Activated CD8-positive, alpha-beta memory T cell treated with anti-CD3 and anti-CD28 coated beads for 24 hours (primary cell): ENCODE measurements at regions not wholly inside any gene's neighbourhood (a gene's known extent, or its start where the extent isn't known, plus 50 kb on each side); places are given as distances from the start of the nearest gene placed in this dataset.

Experiments
- DNase-seq: peaks from one replicate; pipeline ENCODE4 v3.0.0-alpha.2; 2020

- peak; percentile 69 for DNase-seq
Measured at GRCh38 chr16:6643080-6643686, 689.5 kb upstream of the RBFOX1 start.

GRCh38 chr16:6642271-6642670, 690.4 kb upstream of the RBFOX1 start:
- no peak for DNase-seq

GRCh38 chr16:6641091-6641490, 691.6 kb upstream of the RBFOX1 start:
- DNase-seq, result no peak

GRCh38 chr16:6636457-6636856, 696.2 kb upstream of the RBFOX1 start:
- DNase-seq, result no peak

- no peak for DNase-seq
Measured at GRCh38 chr16:6634151-6634550, 698.5 kb upstream of the RBFOX1 start.

GRCh38 chr16:6633456-6633855, 699.2 kb upstream of the RBFOX1 start:
- DNase-seq, result no peak

- DNase-seq, result no peak
Measured at GRCh38 chr16:6629110-6629509, 703.5 kb upstream of the RBFOX1 start.

GRCh38 chr16:6625606-6626005, 707.0 kb upstream of the RBFOX1 start:
- no peak for DNase-seq

- DNase-seq, result no peak
Measured at GRCh38 chr16:6618874-6619273, 713.8 kb upstream of the RBFOX1 start.

GRCh38 chr16:6616746-6617145, 715.9 kb upstream of the RBFOX1 start:
- no peak for DNase-seq

- no peak for DNase-seq
Measured at GRCh38 chr16:6615636-6616035, 717.0 kb upstream of the RBFOX1 start.

- no peak for DNase-seq
Measured at GRCh38 chr16:6611535-6611934, 721.1 kb upstream of the RBFOX1 start.

GRCh38 chr16:6605490-6605889, 727.2 kb upstream of the RBFOX1 start:
- no peak for DNase-seq

- DNase-seq, result no peak
Measured at GRCh38 chr16:6603780-6604325, 728.8 kb upstream of the RBFOX1 start.

GRCh38 chr16:6602405-6602804, 730.2 kb upstream of the RBFOX1 start:
- no peak for DNase-seq

- DNase-seq, result no peak
Measured at GRCh38 chr16:6600167-6600566, 732.5 kb upstream of the RBFOX1 start.

- no peak for DNase-seq
Measured at GRCh38 chr16:6593799-6594198, 738.8 kb upstream of the RBFOX1 start.

- DNase-seq, result no peak
Measured at GRCh38 chr16:6576606-6577005, 756.0 kb upstream of the RBFOX1 start.

- DNase-seq, result no peak
Measured at GRCh38 chr16:6576113-6576512, 756.5 kb upstream of the RBFOX1 start.

- no peak for DNase-seq
Measured at GRCh38 chr16:6574146-6574545, 758.5 kb upstream of the RBFOX1 start.

- DNase-seq, result no peak
Measured at GRCh38 chr16:6573577-6573976, 759.1 kb upstream of the RBFOX1 start.

GRCh38 chr16:6571044-6571443, 761.6 kb upstream of the RBFOX1 start:
- no peak for DNase-seq

GRCh38 chr16:6570530-6570929, 762.1 kb upstream of the RBFOX1 start:
- no peak for DNase-seq

- DNase-seq, result no peak
Measured at GRCh38 chr16:6562986-6563385, 769.7 kb upstream of the RBFOX1 start.
